Fibroblast of the aortic adventitia (primary cell): ENCODE measurements at regions not wholly inside any gene's neighbourhood (a gene's known extent, or its start where the extent isn't known, plus 50 kb on each side); places are given as distances from the start of the nearest gene placed in this dataset.
A peak's percentile ranks its signal among the peaks of the same experiment; 100 is the strongest.

ENCODE experiments used
- DNase-seq: peaks from one replicate; pipeline ENCODE4 v3.0.0-alpha.2; 2010; ENCODE audit warnings: low read depth
- H3K4me3 ChIP-seq: 2 replicates; pipeline ENCODE4 v1.5.1; 2011; ENCODE audit warnings: low read depth, mild to moderate bottlenecking, control low read depth, low read length, moderate library complexity
- TF ChIP-seq, protein P1 (sequence below): IDR thresholded peaks from 2 replicates; pipeline ENCODE4 v1.5.1; 2011; ENCODE audit warnings: mild to moderate bottlenecking, low read length, control low read depth, inconsistent platforms; ENCODE audit not compliant: insufficient read depth

- DNase-seq: no peak
- H3K4me3 ChIP-seq: no peak overlapping the region
- TF ChIP-seq, protein P1, sequence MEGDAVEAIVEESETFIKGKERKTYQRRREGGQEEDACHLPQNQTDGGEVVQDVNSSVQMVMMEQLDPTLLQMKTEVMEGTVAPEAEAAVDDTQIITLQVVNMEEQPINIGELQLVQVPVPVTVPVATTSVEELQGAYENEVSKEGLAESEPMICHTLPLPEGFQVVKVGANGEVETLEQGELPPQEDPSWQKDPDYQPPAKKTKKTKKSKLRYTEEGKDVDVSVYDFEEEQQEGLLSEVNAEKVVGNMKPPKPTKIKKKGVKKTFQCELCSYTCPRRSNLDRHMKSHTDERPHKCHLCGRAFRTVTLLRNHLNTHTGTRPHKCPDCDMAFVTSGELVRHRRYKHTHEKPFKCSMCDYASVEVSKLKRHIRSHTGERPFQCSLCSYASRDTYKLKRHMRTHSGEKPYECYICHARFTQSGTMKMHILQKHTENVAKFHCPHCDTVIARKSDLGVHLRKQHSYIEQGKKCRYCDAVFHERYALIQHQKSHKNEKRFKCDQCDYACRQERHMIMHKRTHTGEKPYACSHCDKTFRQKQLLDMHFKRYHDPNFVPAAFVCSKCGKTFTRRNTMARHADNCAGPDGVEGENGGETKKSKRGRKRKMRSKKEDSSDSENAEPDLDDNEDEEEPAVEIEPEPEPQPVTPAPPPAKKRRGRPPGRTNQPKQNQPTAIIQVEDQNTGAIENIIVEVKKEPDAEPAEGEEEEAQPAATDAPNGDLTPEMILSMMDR: no peak
Measured at GRCh38 chr3:22353126-22353525, 602.1 kb upstream of the ZNF385D start.

DNA sequence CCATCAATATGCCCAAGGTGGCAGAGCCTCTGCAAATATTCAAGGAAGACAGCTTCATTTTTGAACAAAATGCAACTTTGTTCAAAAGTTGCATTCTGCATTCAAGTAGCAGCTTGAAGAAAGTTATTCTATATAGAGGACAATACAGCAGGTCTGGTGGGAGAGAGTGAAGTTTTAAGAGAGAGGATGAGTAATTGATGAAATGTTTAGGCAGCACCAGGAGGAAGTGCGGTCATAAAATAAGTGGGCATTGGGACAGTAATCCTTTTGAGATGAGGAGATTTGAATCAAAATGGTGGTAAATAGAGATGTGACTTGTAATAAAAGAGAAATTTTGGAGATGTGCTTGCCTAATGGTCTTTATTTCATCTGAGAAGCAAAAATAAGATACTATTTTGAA is 607.3 kb upstream of the ZNF385D start:
- H3K4me3 ChIP-seq: no peak overlapping the region
- TF ChIP-seq, protein P1: no peak
- DNase-seq: no peak

- peak; percentile 0 for DNase-seq
- no peak overlapping the region for H3K4me3 ChIP-seq
- TF ChIP-seq, protein P1: no peak
Measured at GRCh38 chr3:22360164-22360563, 609.2 kb upstream of the ZNF385D start.

DNA sequence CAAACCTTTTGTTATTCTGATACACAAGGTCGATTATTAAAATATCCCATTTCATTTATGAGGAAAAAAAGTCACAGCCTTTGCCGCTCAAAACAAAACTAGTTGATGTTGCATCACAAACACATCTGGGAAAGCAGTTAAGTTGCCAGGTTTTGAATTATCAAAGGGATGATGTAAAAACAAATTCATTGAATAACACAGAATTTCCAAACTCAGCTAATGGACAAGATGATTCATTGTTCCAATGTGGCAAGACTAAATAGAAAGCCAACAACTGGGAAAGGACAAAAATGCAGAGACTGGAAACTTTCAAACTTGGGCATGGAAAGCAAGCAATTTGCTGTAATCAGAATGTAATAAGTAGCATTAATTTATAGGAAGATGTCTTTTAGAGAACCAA is 610.0 kb upstream of the ZNF385D start:
- DNase-seq: peak; percentile 62
- H3K4me3 ChIP-seq: no peak overlapping the region
- TF ChIP-seq, protein P1: no peak

DNA sequence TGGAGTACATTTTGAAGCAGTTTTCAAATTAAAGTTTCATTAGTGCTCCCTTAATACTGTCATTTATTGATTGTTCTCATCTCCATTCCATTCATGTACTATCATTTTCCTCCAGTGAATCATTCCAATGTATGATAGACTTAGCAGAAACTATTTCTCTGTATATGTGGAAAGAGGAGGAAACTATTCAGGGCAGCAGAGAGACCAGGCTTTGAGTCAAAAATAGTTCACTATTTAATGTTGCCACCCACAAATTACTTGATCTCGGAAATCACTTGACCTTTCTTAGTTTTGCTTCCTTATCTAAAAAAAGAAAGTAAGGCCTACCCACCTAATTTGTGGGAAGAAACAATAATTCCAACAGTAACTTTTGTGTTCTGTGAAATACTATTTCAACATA is 610.5 kb upstream of the ZNF385D start:
- H3K4me3 ChIP-seq: no peak overlapping the region
- TF ChIP-seq, protein P1: no peak
- DNase-seq: peak; percentile 20

DNA sequence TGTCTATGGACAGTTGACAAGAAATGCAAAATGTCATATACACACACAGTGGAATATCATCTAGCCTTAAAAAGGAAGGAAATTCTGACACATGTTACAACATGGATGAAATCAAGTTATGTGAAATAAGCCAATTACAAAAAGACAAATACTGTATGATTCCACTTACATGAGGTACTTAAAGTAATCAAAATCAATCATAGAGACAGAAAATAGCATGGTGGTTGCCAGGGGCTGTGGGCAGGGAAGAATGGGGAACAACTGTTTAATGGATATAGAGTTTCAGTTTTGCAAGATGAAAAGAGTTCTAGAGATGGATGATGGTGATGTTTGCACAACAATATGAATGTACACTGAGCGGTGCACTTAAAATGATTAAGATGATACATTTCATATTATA is 613.8 kb upstream of the ZNF385D start:
- H3K4me3 ChIP-seq: no peak overlapping the region
- TF ChIP-seq, protein P1: no peak
- DNase-seq: no peak

DNA sequence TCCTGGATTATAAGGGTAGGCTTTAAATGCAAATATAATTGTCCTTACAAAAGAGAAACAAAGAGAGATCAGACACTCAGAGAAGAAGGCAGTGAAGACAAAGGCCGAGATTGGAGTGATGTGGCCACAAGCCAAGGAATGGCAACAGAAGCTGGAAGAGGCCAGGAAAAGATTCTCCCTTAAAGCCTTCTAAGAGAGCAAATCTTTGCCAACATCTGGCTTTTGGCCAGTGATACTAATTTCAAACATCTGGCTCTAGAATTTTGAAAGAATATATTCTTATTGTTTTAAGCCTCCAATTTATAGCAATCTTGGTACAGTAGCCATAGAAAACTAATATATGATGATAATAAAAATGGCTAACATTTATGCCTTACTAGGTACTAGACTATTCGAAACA is 615.8 kb upstream of the ZNF385D start:
- TF ChIP-seq, protein P1: no peak
- H3K4me3 ChIP-seq: no peak overlapping the region
- peak; percentile 4 for DNase-seq
